LNCaP clone FGC (cell line): ENCODE measurements at regions not wholly inside any gene's neighbourhood (a gene's known extent, or its start where the extent isn't known, plus 50 kb on each side); places are given as distances from the start of the nearest gene placed in this dataset.

Source experiments
- DNase-seq: peaks from one replicate; pipeline ENCODE4 v3.0.0-alpha.2; 2011; ENCODE audit warnings: low read depth
- H3K4me3 ChIP-seq: 2 replicates; pipeline ENCODE4 v1.5.1; 2011; ENCODE audit warnings: mild to moderate bottlenecking, low read depth, low read length, control low read depth
- CTCF ChIP-seq: IDR thresholded peaks from 2 replicates; pipeline ENCODE4 v1.5.1; 2012; ENCODE audit warnings: mild to moderate bottlenecking; ENCODE audit not compliant: control insufficient read depth, insufficient read depth; ENCODE audit errors: extremely low read depth

DNA sequence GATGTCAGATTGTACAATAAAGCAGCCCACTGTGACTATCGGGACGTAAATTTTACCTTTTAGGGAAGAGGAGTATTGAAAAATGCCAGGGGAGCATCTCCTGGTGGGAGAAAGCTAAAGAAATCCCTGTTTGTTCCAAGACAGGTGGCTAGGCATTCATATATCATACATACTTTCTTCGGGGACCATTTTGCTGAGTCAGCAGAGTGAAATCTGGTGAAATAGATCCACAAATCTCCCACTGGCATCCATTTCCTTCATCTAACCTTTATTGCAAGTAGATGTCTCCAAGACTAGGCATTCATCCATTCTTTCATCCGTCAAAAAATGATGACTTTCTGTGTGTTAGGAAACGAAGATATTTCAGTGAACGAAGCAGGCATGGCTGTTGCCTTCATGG lies 107.1 kb downstream of the BMP4 start:
- no peak overlapping the region for H3K4me3 ChIP-seq
- DNase-seq, result no peak
- TF ChIP-seq CTCF, result no peak

DNA sequence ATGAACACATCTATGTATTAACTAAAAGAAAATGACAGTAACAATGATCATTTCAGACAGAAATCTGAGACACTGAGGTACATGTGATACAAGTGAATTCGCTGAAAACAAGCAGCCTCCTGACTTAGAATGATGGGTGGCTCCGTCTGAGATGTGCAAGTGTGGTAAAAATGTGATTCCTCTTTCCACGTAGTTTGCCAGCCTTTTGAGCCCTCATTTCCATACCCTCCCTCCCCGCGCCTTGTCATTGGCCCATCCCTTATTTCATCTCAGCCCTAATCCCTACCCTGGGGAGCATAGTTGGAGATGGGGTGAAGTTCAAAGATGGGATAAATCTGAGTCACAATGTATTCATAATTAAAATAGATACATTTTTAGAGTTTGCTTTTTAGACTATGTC lies 107.8 kb downstream of the BMP4 start:
- DNase-seq, result no peak
- no peak overlapping the region for H3K4me3 ChIP-seq
- TF ChIP-seq CTCF, result no peak

- TF ChIP-seq CTCF, result no peak
- H3K4me3 ChIP-seq, result no peak overlapping the region
- no peak for DNase-seq
Measured at GRCh38 chr14:53847881-53848280, 108.7 kb downstream of the BMP4 start.

- TF ChIP-seq CTCF, result no peak
- H3K4me3 ChIP-seq, result no peak overlapping the region
- no peak for DNase-seq
Measured at GRCh38 chr14:53847057-53847456, 109.6 kb downstream of the BMP4 start.

- no peak overlapping the region for H3K4me3 ChIP-seq
- no peak for DNase-seq
- no peak for TF ChIP-seq CTCF
Measured at GRCh38 chr14:53845813-53846693, 110.6 kb downstream of the BMP4 start.

DNA sequence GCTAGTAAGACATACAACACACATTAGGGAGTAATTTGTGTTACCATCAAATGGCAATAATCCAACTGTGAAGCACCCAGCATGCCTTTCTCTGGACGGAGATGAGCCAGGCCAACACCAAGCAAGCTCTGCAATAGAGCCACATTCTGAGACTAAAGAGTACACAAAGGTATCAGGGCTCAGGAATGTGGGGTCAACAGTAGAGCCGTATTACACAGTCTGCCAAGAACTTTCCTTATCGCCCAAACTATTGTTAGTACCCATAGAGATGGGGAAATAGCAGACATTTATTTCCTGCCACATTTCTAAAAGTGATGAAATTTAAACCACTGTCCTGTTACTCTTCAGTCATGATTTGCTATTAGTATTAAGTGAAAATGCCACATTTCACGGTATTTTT lies 113.7 kb downstream of the BMP4 start:
- no peak for TF ChIP-seq CTCF
- H3K4me3 ChIP-seq, result no peak overlapping the region
- no peak for DNase-seq
